ENCODE measurements at regions not wholly inside any gene's neighbourhood (a gene's known extent, or its start where the extent isn't known, plus 50 kb on each side); places are given as distances from the start of the nearest gene placed in this dataset.

- TF ChIP-seq POLR2AphosphoS5 (IDR thresholded peaks at IDR 0.05) (no peak), CTCF (IDR thresholded peaks at IDR 0.05) (no peak), POLR2A (IDR thresholded peaks at IDR 0.05) (no peak), EP300 (IDR thresholded peaks at IDR 0.05; ENCODE audit: low read depth) (no peak)
Observed at GRCh38 chr13:89916551-89916950, 1430.9 kb upstream of the MIR17HG start.
